Endothelial cell (in vitro differentiated cells): ENCODE measurements at regions not wholly inside any gene's neighbourhood (a gene's known extent, or its start where the extent isn't known, plus 50 kb on each side); places are given as distances from the start of the nearest gene placed in this dataset.

ENCODE experiments used
- DNase-seq: peaks from one replicate; pipeline ENCODE4 v3.0.0; 2021; ENCODE audit warnings: low spot score
- H3K27ac Mint-ChIP-seq: one replicate; pipeline ENCODE4 v1.8.0; 2021; ENCODE audit warnings: mixed read lengths, inconsistent platforms; ENCODE audit not compliant: unreplicated experiment
- H3K27me3 Mint-ChIP-seq: one replicate; pipeline ENCODE4 v1.8.0; 2021; ENCODE audit warnings: mild to moderate bottlenecking, moderate library complexity, mixed read lengths, inconsistent platforms; ENCODE audit not compliant: unreplicated experiment
- H3K36me3 Mint-ChIP-seq: one replicate; pipeline ENCODE4 v1.8.0; 2021; ENCODE audit warnings: mild to moderate bottlenecking, low read depth, mixed read lengths, inconsistent platforms; ENCODE audit not compliant: unreplicated experiment
- H3K4me1 Mint-ChIP-seq: one replicate; pipeline ENCODE4 v1.8.0; 2021; ENCODE audit warnings: mild to moderate bottlenecking, mixed read lengths, inconsistent platforms; ENCODE audit not compliant: unreplicated experiment
- H3K4me3 Mint-ChIP-seq: one replicate; pipeline ENCODE4 v1.8.0; 2021; ENCODE audit warnings: mild to moderate bottlenecking, mixed read lengths, inconsistent platforms; ENCODE audit not compliant: unreplicated experiment
- H3K9me3 Mint-ChIP-seq: one replicate; pipeline ENCODE4 v1.8.0; 2021; ENCODE audit warnings: mixed read lengths, inconsistent platforms; ENCODE audit not compliant: unreplicated experiment
- CTCF ChIP-seq: fragments of 200-600 bp; sonication (generic); IDR thresholded peaks from one replicate; pipeline ENCODE4 v1.5.0; 2021; ENCODE audit warnings: antibody characterized with exemption; ENCODE audit not compliant: unreplicated experiment

DNA sequence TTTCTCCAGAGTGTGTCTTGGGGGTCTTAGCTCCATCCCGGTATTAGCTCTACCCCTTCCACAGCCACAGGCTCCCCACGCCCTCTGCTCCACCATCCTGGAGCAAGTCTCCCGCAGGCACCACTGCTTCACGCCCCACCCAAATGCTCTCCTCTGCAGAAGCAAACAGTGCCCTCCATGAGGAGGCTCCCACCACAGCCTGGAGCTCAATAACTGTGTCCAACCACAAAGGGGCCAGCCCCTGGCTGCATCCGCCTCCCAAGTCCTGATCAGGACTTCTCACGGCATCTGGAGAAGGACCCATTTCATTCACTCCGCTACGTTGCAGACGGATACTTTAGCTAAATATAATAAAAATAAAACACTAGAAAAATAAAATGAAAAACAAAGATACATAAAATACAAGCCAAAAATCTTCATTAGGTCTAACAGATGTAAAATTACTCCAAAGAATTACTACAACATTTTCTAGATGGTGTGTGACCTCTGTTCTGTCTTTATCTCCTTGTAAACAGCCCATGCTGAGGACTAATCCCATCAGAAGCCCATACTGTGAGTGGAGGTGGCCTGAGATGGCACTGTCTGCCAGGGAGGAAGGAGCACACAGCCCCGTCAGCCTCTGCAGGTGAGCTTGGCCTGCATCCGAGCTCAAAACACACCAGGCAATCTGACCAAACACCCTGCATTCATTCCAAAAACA, 210.8 kb upstream of the RAB6C start:
- no peak for TF ChIP-seq CTCF
- no peak overlapping the region for H3K4me3 Mint-ChIP-seq
- DNase-seq: no peak
- H3K36me3 Mint-ChIP-seq: no peaks in the 10 kb centered on the region
- H3K9me3 Mint-ChIP-seq: no peaks in the 10 kb centered on the region
- no peaks in the 10 kb centered on the region for H3K4me1 Mint-ChIP-seq
- H3K27me3 Mint-ChIP-seq: peaks cover 4% of the 10 kb centered on the region
- no peak overlapping the region for H3K27ac Mint-ChIP-seq

GRCh38 chr2:129769185-129769991, 210.1 kb upstream of the RAB6C start:
- Mint-ChIP-seq H3K4me1 (no peaks in the 10 kb centered on the region), H3K27ac (no peak overlapping the region), H3K36me3 (no peaks in the 10 kb centered on the region), H3K4me3 (no peak overlapping the region), H3K27me3 (peaks cover 3% of the 10 kb centered on the region), H3K9me3 (no peaks in the 10 kb centered on the region)
- no peak for TF ChIP-seq CTCF
- no peak for DNase-seq

- peaks cover 3% of the 10 kb centered on the region for H3K4me1 Mint-ChIP-seq
- H3K27me3 Mint-ChIP-seq: no peaks in the 10 kb centered on the region
- DNase-seq: no peak
- H3K36me3 Mint-ChIP-seq: no peaks in the 10 kb centered on the region
- no peak for TF ChIP-seq CTCF
- H3K9me3 Mint-ChIP-seq: no peaks in the 10 kb centered on the region
- no peak overlapping the region for H3K27ac Mint-ChIP-seq
- H3K4me3 Mint-ChIP-seq: no peak overlapping the region
Measured at GRCh38 chr2:129771418-129772189, 207.9 kb upstream of the RAB6C start.

- Mint-ChIP-seq H3K4me3 (no peak overlapping the region), H3K27ac (no peak overlapping the region), H3K4me1 (peaks cover 3% of the 10 kb centered on the region), H3K36me3 (no peaks in the 10 kb centered on the region), H3K27me3 (no peaks in the 10 kb centered on the region), H3K9me3 (no peaks in the 10 kb centered on the region)
- no peak for DNase-seq
- no peak for TF ChIP-seq CTCF
Measured at GRCh38 chr2:129772190-129772579, 207.3 kb upstream of the RAB6C start.
